GM19395 (cell line): ENCODE measurements at regions not wholly inside any gene's neighbourhood (a gene's known extent, or its start where the extent isn't known, plus 50 kb on each side); places are given as distances from the start of the nearest gene placed in this dataset.

Source experiments
- ATAC-seq: cut with Tn5 transposase; IDR thresholded peaks from one replicate; pipeline ENCODE4 v1.9.1; 2021; ENCODE audit warnings: mild to moderate bottlenecking, moderate library complexity; ENCODE audit not compliant: unreplicated experiment

- ATAC-seq, result no peak
Measured at GRCh38 chr16:49128740-49129139, 152.9 kb downstream of the CBLN1 start.

GRCh38 chr16:49127103-49127502 is 154.5 kb downstream of the CBLN1 start:
- no peak for ATAC-seq

GRCh38 chr16:49121636-49122035 is 160.0 kb downstream of the CBLN1 start:
- no peak for ATAC-seq

- ATAC-seq, result no peak
Measured at GRCh38 chr16:49120631-49121030, 161.0 kb downstream of the CBLN1 start.

- ATAC-seq, result no peak
Measured at GRCh38 chr16:49116873-49117272, 164.8 kb downstream of the CBLN1 start.

GRCh38 chr16:49115956-49116355 is 165.7 kb downstream of the CBLN1 start:
- ATAC-seq, result no peak

- no peak for ATAC-seq
Measured at GRCh38 chr16:49112754-49113153, 168.9 kb downstream of the CBLN1 start.

- ATAC-seq, result no peak
Measured at GRCh38 chr16:49111351-49111750, 170.3 kb downstream of the CBLN1 start.

GRCh38 chr16:49108611-49109010 is 173.0 kb downstream of the CBLN1 start:
- ATAC-seq, result no peak

- no peak for ATAC-seq
Measured at GRCh38 chr16:49103298-49103697, 178.3 kb downstream of the CBLN1 start.

GRCh38 chr16:49101997-49102396 is 179.6 kb downstream of the CBLN1 start:
- no peak for ATAC-seq

GRCh38 chr16:49100366-49100765 is 181.3 kb downstream of the CBLN1 start:
- no peak for ATAC-seq

- no peak for ATAC-seq
Measured at GRCh38 chr16:49097964-49098363, 183.7 kb downstream of the CBLN1 start.

- ATAC-seq, result no peak
Measured at GRCh38 chr16:49096176-49096945, 185.3 kb downstream of the CBLN1 start.

GRCh38 chr16:49095539-49095938 is 186.1 kb downstream of the CBLN1 start:
- ATAC-seq, result no peak

GRCh38 chr16:49094471-49094870 is 187.2 kb downstream of the CBLN1 start:
- no peak for ATAC-seq

GRCh38 chr16:49093939-49094338 is 187.7 kb downstream of the CBLN1 start:
- no peak for ATAC-seq

GRCh38 chr16:49092704-49093103 is 188.9 kb downstream of the CBLN1 start:
- no peak for ATAC-seq

- no peak for ATAC-seq
Measured at GRCh38 chr16:49089533-49089932, 192.1 kb downstream of the CBLN1 start.

- no peak for ATAC-seq
Measured at GRCh38 chr16:49089039-49089438, 192.6 kb downstream of the CBLN1 start.

- no peak for ATAC-seq
Measured at GRCh38 chr16:49085686-49086085, 196.0 kb downstream of the CBLN1 start.

- ATAC-seq, result no peak
Measured at GRCh38 chr16:49084628-49085390, 196.8 kb downstream of the CBLN1 start.
